ENCODE measurements at regions not wholly inside any gene's neighbourhood (a gene's known extent, or its start where the extent isn't known, plus 50 kb on each side); places are given as distances from the start of the nearest gene placed in this dataset.

- TF ChIP-seq CTCF (IDR thresholded peaks at IDR 0.05; ENCODE audit: control extremely low read depth, extremely low read depth) = no peak
- ATAC-seq (ENCODE audit: insufficient read depth, low FRiP score) (no peak), DNase-seq (no peak)
- H3K36me3 ChIP-seq (ENCODE audit: control insufficient read depth in 4 of 4, insufficient read depth in 4 of 4, low read length in 4 of 4) = no peaks in the 10 kb centered on the region
- no peak overlapping the region for H3K4me3 ChIP-seq
- no peak overlapping the region for H3K9ac ChIP-seq (ENCODE audit: insufficient read depth in 1 of 2, low read length in 2 of 2)
- H3K4me1 ChIP-seq (ENCODE audit: control insufficient read depth in 5 of 5, insufficient read depth in 5 of 5, low read length in 5 of 5) = peaks cover 0 to 23% (median 5%) of the 10 kb centered on the region in 5 donors
- no peaks in the 10 kb centered on the region for H3K9me3 ChIP-seq (ENCODE audit: control insufficient read depth in 4 of 4, insufficient read depth in 3 of 4, low read length in 3 of 4)
- H3K27me3 ChIP-seq (ENCODE audit: control insufficient read depth in 3 of 3, insufficient read depth in 3 of 3, low read length in 2 of 3) = no peaks in the 10 kb centered on the region
- peak overlapping the region in 1 of 2 donors; percentile 44 for H3K27ac ChIP-seq (ENCODE audit: low read depth in 1 of 2, low read length in 1 of 2)
- WGBS, 2 donors = 77% methylated on average over 1 of the region's 1 CpG
Measured at GRCh38 chr18:61738042-61738441, 154.8 kb downstream of the RNF152 start.

GRCh38 chr18:61736133-61736532 lies 156.7 kb downstream of the RNF152 start:
- WGBS, 2 donors = 77 to 89% methylated on average over 4 of the region's 4 CpGs
- Histone ChIP-seq H3K4me3 (no peak overlapping the region), H3K4me1 (ENCODE audit: control insufficient read depth in 5 of 5, insufficient read depth in 5 of 5, low read length in 5 of 5) (peaks cover 5 to 16% (median 11%) of the 10 kb centered on the region in 5 donors), H3K9me3 (ENCODE audit: control insufficient read depth in 4 of 4, insufficient read depth in 3 of 4, low read length in 3 of 4) (no peaks in the 10 kb centered on the region), H3K27me3 (ENCODE audit: control insufficient read depth in 3 of 3, insufficient read depth in 3 of 3, low read length in 2 of 3) (no peaks in the 10 kb centered on the region), H3K36me3 (ENCODE audit: control insufficient read depth in 4 of 4, insufficient read depth in 4 of 4, low read length in 4 of 4) (no peaks in the 10 kb centered on the region), H3K27ac (ENCODE audit: low read depth in 1 of 2, low read length in 1 of 2) (peak overlapping the region in 1 of 2 donors; percentile 10), H3K9ac (ENCODE audit: insufficient read depth in 1 of 2, low read length in 2 of 2) (no peak overlapping the region)
- ATAC-seq (ENCODE audit: insufficient read depth, low FRiP score) = no peak
- no peak for DNase-seq
- TF ChIP-seq CTCF (IDR thresholded peaks at IDR 0.05; ENCODE audit: control extremely low read depth, extremely low read depth) = no peak

GRCh38 chr18:61735564-61736102 lies 157.2 kb downstream of the RNF152 start:
- Histone ChIP-seq H3K9me3 (ENCODE audit: control insufficient read depth in 4 of 4, insufficient read depth in 3 of 4, low read length in 3 of 4) (no peaks in the 10 kb centered on the region), H3K27ac (ENCODE audit: low read depth in 1 of 2, low read length in 1 of 2) (no peak overlapping the region), H3K4me1 (ENCODE audit: control insufficient read depth in 5 of 5, insufficient read depth in 5 of 5, low read length in 5 of 5) (peaks cover 5 to 16% (median 11%) of the 10 kb centered on the region in 5 donors), H3K27me3 (ENCODE audit: control insufficient read depth in 3 of 3, insufficient read depth in 3 of 3, low read length in 2 of 3) (no peaks in the 10 kb centered on the region), H3K4me3 (no peak overlapping the region), H3K36me3 (ENCODE audit: control insufficient read depth in 4 of 4, insufficient read depth in 4 of 4, low read length in 4 of 4) (no peaks in the 10 kb centered on the region), H3K9ac (ENCODE audit: insufficient read depth in 1 of 2, low read length in 2 of 2) (no peak overlapping the region)
- DNase-seq = no peak
- WGBS, 2 donors = 69 to 81% methylated on average over 5 of the region's 5 CpGs
- TF ChIP-seq CTCF (IDR thresholded peaks at IDR 0.05; ENCODE audit: control extremely low read depth, extremely low read depth) = no peak
- no peak for ATAC-seq (ENCODE audit: insufficient read depth, low FRiP score)

- 61 to 78% methylated on average over 3 of the region's 3 CpGs for WGBS, 2 donors
- DNase-seq (peak in 2 of 3 donors; percentile 22 to 57), ATAC-seq (ENCODE audit: insufficient read depth, low FRiP score) (no peak)
- Histone ChIP-seq H3K9me3 (ENCODE audit: control insufficient read depth in 4 of 4, insufficient read depth in 3 of 4, low read length in 3 of 4) (no peaks in the 10 kb centered on the region), H3K9ac (ENCODE audit: insufficient read depth in 1 of 2, low read length in 2 of 2) (no peak overlapping the region), H3K36me3 (ENCODE audit: control insufficient read depth in 4 of 4, insufficient read depth in 4 of 4, low read length in 4 of 4) (no peaks in the 10 kb centered on the region), H3K4me3 (no peak overlapping the region), H3K27ac (ENCODE audit: low read depth in 1 of 2, low read length in 1 of 2) (peak overlapping the region in 1 of 2 donors; percentile 33), H3K27me3 (ENCODE audit: control insufficient read depth in 3 of 3, insufficient read depth in 3 of 3, low read length in 2 of 3) (no peaks in the 10 kb centered on the region), H3K4me1 (ENCODE audit: control insufficient read depth in 5 of 5, insufficient read depth in 5 of 5, low read length in 5 of 5) (peaks cover 5 to 21% (median 14%) of the 10 kb centered on the region in 5 donors)
- no peak for TF ChIP-seq CTCF (IDR thresholded peaks at IDR 0.05; ENCODE audit: control extremely low read depth, extremely low read depth)
Measured at GRCh38 chr18:61734396-61734795, 158.4 kb downstream of the RNF152 start.
